Neural cell (in vitro differentiated cells): ENCODE measurements at regions not wholly inside any gene's neighbourhood (a gene's known extent, or its start where the extent isn't known, plus 50 kb on each side); places are given as distances from the start of the nearest gene placed in this dataset.

ENCODE experiments used
- EZH2 ChIP-seq: fragments of 200-600, 300-800 bp; shearing (Covaris generic), sonication (generic); IDR thresholded peaks from 2 replicates; pipeline ENCODE4 v1.6.1; 2014; ENCODE audit warnings: antibody characterized with exemption, low read length, borderline replicate concordance, mild to moderate bottlenecking; ENCODE audit not compliant: insufficient read depth, poor library complexity, severe bottlenecking
- MXI1 ChIP-seq: fragments of 450-650 bp; conservative IDR thresholded peaks from 2 replicates; pipeline ENCODE4 v1.6.1; 2014; ENCODE audit warnings: antibody characterized with exemption, mild to moderate bottlenecking; ENCODE audit not compliant: poor library complexity, severe bottlenecking
- POLR2AphosphoS5 ChIP-seq: IDR thresholded peaks from 2 replicates; pipeline ENCODE4 v1.6.1; 2012
- TAF1 ChIP-seq: IDR thresholded peaks from 2 replicates; pipeline ENCODE4 v1.6.1; 2012; ENCODE audit warnings: low read depth
- TF ChIP-seq, protein P1 (sequence below): fragments of 450-650 bp; IDR thresholded peaks from 2 replicates; pipeline ENCODE4 v1.5.1; 2014; ENCODE audit warnings: antibody characterized with exemption, mild to moderate bottlenecking, moderate library complexity; ENCODE audit not compliant: poor library complexity, severe bottlenecking
- TF ChIP-seq, protein P2 (sequence below): IDR thresholded peaks from 2 replicates; pipeline ENCODE4 v1.6.1; 2012; ENCODE audit warnings: borderline replicate concordance

DNA sequence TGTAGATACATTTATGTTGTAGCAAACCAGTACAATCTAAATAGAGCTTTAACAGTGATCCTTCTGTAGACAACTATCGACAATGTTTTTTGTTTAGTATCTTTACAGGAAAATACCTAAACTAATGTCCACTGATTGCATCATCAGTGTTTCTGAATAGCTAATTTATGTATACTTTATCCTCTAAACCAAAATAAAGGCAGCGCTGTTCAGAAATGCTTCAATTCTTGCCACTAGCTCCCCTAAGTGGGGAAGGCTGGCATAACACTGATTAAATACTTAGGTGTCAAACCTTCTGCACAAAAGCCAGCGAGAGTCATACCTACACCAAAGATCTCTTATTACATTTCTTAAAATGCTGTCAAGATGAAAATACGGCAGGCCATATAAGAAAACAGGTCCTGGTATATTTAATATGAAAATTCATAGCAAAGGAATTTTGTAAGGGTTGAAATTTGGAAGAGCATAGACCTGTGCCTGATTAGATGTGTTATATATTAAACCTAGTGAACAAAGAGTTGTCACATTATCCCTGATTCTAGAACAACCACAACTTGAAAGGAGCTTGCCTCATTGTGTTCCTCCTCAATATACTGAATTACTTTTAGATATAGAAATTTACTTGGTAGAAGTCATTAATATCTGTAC is 1693.4 kb upstream of the SLC39A10 start:
- TF ChIP-seq POLR2AphosphoS5 (no peak), EZH2 (no peak), TAF1 (no peak), MXI1 (no peak)
- TF ChIP-seq, protein P1, sequence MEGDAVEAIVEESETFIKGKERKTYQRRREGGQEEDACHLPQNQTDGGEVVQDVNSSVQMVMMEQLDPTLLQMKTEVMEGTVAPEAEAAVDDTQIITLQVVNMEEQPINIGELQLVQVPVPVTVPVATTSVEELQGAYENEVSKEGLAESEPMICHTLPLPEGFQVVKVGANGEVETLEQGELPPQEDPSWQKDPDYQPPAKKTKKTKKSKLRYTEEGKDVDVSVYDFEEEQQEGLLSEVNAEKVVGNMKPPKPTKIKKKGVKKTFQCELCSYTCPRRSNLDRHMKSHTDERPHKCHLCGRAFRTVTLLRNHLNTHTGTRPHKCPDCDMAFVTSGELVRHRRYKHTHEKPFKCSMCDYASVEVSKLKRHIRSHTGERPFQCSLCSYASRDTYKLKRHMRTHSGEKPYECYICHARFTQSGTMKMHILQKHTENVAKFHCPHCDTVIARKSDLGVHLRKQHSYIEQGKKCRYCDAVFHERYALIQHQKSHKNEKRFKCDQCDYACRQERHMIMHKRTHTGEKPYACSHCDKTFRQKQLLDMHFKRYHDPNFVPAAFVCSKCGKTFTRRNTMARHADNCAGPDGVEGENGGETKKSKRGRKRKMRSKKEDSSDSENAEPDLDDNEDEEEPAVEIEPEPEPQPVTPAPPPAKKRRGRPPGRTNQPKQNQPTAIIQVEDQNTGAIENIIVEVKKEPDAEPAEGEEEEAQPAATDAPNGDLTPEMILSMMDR, result peak; percentile 65
- TF ChIP-seq, protein P2, sequence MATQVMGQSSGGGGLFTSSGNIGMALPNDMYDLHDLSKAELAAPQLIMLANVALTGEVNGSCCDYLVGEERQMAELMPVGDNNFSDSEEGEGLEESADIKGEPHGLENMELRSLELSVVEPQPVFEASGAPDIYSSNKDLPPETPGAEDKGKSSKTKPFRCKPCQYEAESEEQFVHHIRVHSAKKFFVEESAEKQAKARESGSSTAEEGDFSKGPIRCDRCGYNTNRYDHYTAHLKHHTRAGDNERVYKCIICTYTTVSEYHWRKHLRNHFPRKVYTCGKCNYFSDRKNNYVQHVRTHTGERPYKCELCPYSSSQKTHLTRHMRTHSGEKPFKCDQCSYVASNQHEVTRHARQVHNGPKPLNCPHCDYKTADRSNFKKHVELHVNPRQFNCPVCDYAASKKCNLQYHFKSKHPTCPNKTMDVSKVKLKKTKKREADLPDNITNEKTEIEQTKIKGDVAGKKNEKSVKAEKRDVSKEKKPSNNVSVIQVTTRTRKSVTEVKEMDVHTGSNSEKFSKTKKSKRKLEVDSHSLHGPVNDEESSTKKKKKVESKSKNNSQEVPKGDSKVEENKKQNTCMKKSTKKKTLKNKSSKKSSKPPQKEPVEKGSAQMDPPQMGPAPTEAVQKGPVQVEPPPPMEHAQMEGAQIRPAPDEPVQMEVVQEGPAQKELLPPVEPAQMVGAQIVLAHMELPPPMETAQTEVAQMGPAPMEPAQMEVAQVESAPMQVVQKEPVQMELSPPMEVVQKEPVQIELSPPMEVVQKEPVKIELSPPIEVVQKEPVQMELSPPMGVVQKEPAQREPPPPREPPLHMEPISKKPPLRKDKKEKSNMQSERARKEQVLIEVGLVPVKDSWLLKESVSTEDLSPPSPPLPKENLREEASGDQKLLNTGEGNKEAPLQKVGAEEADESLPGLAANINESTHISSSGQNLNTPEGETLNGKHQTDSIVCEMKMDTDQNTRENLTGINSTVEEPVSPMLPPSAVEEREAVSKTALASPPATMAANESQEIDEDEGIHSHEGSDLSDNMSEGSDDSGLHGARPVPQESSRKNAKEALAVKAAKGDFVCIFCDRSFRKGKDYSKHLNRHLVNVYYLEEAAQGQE, result no peak
